ENCODE measurements at regions not wholly inside any gene's neighbourhood (a gene's known extent, or its start where the extent isn't known, plus 50 kb on each side); places are given as distances from the start of the nearest gene placed in this dataset.

GRCh38 chr10:2019281-2019680 lies 282.0 kb upstream of the ADARB2 start:
- 96% methylated on average over 3 of the region's 3 CpGs for WGBS (ENCODE audit: low lambda C conversion rate, missing lambda C conversion rate)
- H3K27me3 ChIP-seq = no peaks in the 10 kb centered on the region

GRCh38 chr10:2014541-2014940 lies 277.2 kb upstream of the ADARB2 start:
- TF ChIP-seq EZH2phosphoT487 (IDR thresholded peaks at IDR 0.05; ENCODE audit: low read depth, severe bottlenecking, unreplicated experiment) = no peak
- TF ChIP-seq EZH2 (IDR thresholded peaks at IDR 0.05; ENCODE audit: borderline replicate concordance) = no peak
- no peak for TF ChIP-seq CTCF (IDR thresholded peaks at IDR 0.05; ENCODE audit: poor library complexity)
- Histone ChIP-seq H2AFZ (no peak overlapping the region), H3K9me3 (ENCODE audit: low read depth) (no peaks in the 10 kb centered on the region), H3K4me3 (no peak overlapping the region), H3K79me2 (no peaks in the 10 kb centered on the region), H3K4me2 (no peak overlapping the region), H3K4me1 (ENCODE audit: insufficient read depth) (no peaks in the 10 kb centered on the region), H3K36me3 (replicated peaks; ENCODE audit: insufficient read depth, low read depth) (no peaks in the 10 kb centered on the region), H3K27ac (no peak overlapping the region), H3K27me3 (no peaks in the 10 kb centered on the region), H3K9me2 (replicated peaks; ENCODE audit: insufficient read depth) (no peaks in the 10 kb centered on the region), H4K20me1 (ENCODE audit: insufficient read depth, poor library complexity, severe bottlenecking) (no peaks in the 10 kb centered on the region)
- no peak for DNase-seq (ENCODE audit: low spot score)
- 92% methylated on average over 12 of the region's 12 CpGs for WGBS (ENCODE audit: low lambda C conversion rate, missing lambda C conversion rate)

More at GRCh38 chr10:2019281-2019680, 282.0 kb upstream of the ADARB2 start:
- Histone ChIP-seq H2AFZ (no peak overlapping the region), H3K4me3 (no peak overlapping the region), H3K9me2 (replicated peaks; ENCODE audit: insufficient read depth) (no peaks in the 10 kb centered on the region), H3K4me2 (no peak overlapping the region), H3K27ac (no peak overlapping the region), H3K9me3 (ENCODE audit: low read depth) (no peaks in the 10 kb centered on the region), H3K36me3 (replicated peaks; ENCODE audit: insufficient read depth, low read depth) (no peaks in the 10 kb centered on the region), H3K4me1 (ENCODE audit: insufficient read depth) (no peaks in the 10 kb centered on the region), H4K20me1 (ENCODE audit: insufficient read depth, poor library complexity, severe bottlenecking) (no peaks in the 10 kb centered on the region), H3K79me2 (no peaks in the 10 kb centered on the region)
- DNase-seq (ENCODE audit: low spot score) = no peak
- TF ChIP-seq EZH2 (IDR thresholded peaks at IDR 0.05; ENCODE audit: borderline replicate concordance) (no peak), EZH2phosphoT487 (IDR thresholded peaks at IDR 0.05; ENCODE audit: low read depth, severe bottlenecking, unreplicated experiment) (no peak), CTCF (IDR thresholded peaks at IDR 0.05; ENCODE audit: poor library complexity) (no peak)

- H3K9me2 ChIP-seq (replicated peaks; ENCODE audit: insufficient read depth) = no peaks in the 10 kb centered on the region
- no peaks in the 10 kb centered on the region for H4K20me1 ChIP-seq (ENCODE audit: insufficient read depth, poor library complexity, severe bottlenecking)
- H3K27me3 ChIP-seq = no peaks in the 10 kb centered on the region
- no peaks in the 10 kb centered on the region for H3K9me3 ChIP-seq (ENCODE audit: low read depth)
- no peak overlapping the region for H3K4me3 ChIP-seq
- no peak overlapping the region for H2AFZ ChIP-seq
- no peak for DNase-seq (ENCODE audit: low spot score)
- 79% methylated on average over 5 of the region's 5 CpGs for WGBS (ENCODE audit: low lambda C conversion rate, missing lambda C conversion rate)
- TF ChIP-seq EZH2 (IDR thresholded peaks at IDR 0.05; ENCODE audit: borderline replicate concordance) = no peak
- no peak for TF ChIP-seq EZH2phosphoT487 (IDR thresholded peaks at IDR 0.05; ENCODE audit: low read depth, severe bottlenecking, unreplicated experiment)
- TF ChIP-seq CTCF (IDR thresholded peaks at IDR 0.05; ENCODE audit: poor library complexity) = no peak
- H3K36me3 ChIP-seq (replicated peaks; ENCODE audit: insufficient read depth, low read depth) = no peaks in the 10 kb centered on the region
- H3K79me2 ChIP-seq = no peaks in the 10 kb centered on the region
- no peak overlapping the region for H3K4me2 ChIP-seq
- no peak overlapping the region for H3K27ac ChIP-seq
- H3K4me1 ChIP-seq (ENCODE audit: insufficient read depth) = no peaks in the 10 kb centered on the region
These were observed 274.9 kb upstream of the ADARB2 start for GRCh38 chr10:2012209-2012608.
